ENCODE measurements at regions not wholly inside any gene's neighbourhood (a gene's known extent, or its start where the extent isn't known, plus 50 kb on each side); places are given as distances from the start of the nearest gene placed in this dataset.
"Not testable (repeated sequence)": the region's sequence is repeated elsewhere in the genome, so short reads cannot be mapped to it uniquely, and the experiment has no call there.

GRCh38 chr2:57432528-57432927, 614.1 kb upstream of the VRK2 start:
- no peak for DNase-seq (ENCODE audit: low read depth in 2 of 2)

DNA sequence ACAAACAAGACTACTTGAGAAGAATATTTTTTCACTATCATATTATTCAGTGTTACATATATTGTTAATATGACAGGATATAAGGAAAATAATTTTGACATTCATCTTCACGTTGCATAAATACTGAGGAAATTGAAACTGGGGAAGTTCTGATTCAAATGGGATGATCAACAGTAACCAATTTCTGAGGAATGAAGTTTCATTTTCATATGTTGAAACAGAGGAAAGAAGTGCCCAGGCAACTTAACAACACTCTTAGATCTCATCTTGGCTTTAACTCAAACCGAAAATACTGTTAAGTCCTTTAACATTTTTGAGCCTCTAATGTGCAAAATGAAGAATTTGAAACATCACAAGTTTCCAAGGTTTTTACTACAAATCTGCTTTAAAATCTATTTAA, 612.2 kb upstream of the VRK2 start:
- DNase-seq (ENCODE audit: low read depth in 2 of 2) = no peak

DNA sequence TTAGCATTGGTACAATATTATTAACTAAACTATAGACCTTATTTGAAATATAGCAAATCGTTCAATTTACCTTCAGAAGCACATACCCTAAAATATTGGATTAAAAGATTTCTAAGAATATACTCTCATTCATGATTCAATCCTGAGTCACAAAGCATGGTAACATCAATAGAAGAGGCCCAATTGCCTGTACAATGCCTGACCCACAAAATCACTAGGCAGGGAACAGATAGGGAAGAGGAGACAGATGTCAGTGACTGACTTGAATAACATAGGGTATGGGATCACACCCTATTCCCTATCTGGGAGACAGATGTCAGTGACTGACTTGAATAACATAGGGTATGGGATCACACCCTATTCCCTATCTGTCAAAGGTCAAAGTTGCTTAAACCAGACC, 611.6 kb upstream of the VRK2 start:
- no peak for DNase-seq (ENCODE audit: low read depth in 2 of 2)

GRCh38 chr2:57437077-57437476, 609.5 kb upstream of the VRK2 start:
- no peak for DNase-seq (ENCODE audit: low read depth in 2 of 2)

- no peak for DNase-seq (ENCODE audit: low read depth in 2 of 2)
Observed at GRCh38 chr2:57440437-57440836, 606.2 kb upstream of the VRK2 start.

GRCh38 chr2:57443086-57443485, 603.5 kb upstream of the VRK2 start:
- no peak for DNase-seq (ENCODE audit: low read depth in 2 of 2)

DNA sequence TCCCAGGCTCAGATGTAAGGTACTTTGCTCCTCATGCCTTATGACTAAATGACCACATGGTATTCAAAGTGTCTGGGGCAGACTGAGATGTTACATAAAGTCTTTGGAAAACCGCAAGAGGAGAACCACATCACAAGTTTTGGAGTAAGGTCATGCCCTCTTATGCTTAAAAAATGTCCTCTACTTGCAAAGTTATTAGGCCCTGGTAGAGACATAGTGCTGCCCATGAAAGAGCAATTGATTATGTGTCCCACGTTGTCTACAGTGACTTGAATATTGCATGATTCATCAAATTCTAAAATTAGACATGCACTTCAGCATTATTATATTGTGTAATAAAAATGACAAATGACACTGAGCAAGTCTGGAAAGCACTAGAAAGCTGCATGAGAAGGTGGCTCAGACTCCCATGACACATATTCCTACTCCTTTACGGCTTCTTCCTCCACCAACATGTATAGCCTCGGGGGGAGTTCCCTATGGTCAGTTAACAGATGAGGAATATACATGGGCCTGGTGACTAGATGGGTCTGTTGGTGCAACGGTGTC, 602.6 kb upstream of the VRK2 start:
- no peak for DNase-seq (ENCODE audit: low read depth in 2 of 2)

DNA sequence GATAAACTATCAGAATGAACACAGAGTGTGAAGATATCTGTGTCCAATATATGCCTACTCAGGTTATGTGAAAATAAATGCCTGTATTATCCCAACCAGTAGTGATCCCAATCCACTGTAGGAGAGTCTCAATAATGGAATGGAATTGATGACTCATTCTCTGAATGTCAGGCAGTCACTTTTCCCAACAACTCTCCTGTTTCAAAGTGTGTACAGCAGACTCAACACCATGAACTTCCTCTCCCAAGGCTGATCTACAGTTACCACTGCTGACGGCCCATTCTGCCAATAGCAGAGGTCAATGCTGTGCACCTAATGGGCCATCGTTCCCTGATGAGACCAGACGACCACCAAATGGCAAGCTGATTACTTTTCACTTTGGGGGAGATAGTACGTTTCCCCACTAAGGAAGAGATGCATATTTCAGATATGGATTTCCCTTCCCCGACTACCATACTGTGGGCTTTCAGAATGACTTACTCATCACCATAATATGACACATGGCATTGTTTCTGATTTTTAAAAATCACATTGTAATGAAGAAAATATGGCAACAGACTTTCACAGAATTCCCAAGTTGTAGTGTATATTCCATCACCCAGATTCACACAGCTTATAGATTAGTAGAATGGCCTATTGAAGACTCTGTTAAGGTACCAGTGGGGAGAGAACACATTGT, 601.7 kb upstream of the VRK2 start:
- DNase-seq (ENCODE audit: low read depth in 2 of 2) = no peak

- no peak for DNase-seq (ENCODE audit: low read depth in 2 of 2)
Observed at GRCh38 chr2:57448816-57449215, 597.8 kb upstream of the VRK2 start.

GRCh38 chr2:57450170-57450569, 596.4 kb upstream of the VRK2 start:
- DNase-seq (ENCODE audit: low read depth in 2 of 2) = no peak

DNA sequence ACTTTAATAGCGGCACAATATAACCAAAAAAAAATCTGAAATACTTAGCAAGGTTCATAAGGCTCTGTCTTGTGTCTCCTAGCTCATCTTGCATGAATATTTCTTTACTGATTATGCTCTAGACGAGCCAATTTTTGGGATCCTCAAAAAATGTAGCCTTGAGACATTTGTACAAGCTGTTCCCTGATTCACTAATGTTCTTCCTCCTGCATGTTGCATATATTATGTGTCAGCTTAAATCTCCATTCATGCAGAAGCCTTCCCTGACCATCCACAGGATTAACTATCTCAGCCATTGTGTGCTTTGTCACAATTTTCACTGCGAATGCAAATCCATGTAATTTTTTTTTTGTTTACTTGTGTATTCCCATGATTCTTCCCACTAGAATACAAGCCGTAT, 594.0 kb upstream of the VRK2 start:
- no peak for DNase-seq (ENCODE audit: low read depth in 2 of 2)

DNA sequence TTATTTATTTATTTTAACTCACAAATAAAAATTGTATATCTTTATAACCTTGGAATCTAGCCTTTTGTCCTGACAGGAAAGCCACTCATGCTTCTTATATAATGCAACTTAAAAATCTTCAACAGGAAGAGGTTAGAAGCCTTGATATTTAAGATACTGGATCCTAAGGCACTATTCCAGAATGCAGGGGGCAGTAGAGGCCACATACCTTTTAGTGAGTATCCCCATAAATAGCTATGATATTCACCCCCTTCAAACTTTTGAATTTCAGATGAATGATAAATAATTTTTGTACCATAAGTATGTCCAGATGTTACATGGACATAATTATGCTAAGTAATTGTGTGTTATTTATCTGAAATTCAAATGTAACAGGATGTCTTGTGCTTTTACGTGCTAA, 592.7 kb upstream of the VRK2 start:
- DNase-seq (ENCODE audit: low read depth in 2 of 2) = no peak

DNA sequence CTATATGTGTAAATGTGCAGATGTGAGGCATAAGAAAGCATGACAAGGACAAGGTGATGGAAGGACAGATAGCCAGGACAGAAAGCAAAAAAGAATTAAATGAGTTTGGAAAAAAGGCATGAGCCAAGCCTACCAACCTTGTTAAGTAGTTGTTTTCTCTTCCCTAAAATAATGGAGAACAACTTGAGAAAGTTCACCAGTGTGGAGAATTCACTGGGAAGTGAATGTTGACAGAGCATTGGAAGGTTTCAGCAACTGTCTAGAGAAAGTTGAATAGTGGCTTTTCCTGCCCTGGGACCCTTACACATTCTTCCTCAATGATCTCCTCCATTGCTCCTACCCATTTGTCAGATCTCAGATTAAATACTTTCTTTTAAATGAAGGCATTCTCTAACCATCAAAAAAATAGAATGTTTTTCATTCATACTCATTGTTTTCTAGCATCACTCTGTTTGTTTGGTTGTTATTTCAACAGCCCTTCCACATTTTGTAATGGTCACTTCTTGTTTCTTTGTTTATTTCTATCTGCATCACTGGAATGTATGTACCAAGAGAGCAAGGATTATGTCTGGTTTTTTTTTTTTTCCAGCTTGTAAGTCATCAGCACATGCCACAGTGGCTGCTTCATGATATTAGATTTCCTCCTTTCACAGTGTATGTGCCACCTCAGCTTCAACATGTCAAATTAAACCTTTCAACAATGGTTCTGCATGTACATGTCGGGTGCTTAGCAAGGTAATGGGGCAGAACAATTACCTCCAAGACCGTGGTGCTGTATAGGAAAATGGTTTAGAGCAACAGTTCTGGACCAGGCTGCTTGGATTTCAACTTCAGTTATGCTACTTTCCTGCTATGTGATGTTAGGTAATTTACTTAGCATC, 586.0 kb upstream of the VRK2 start:
- DNase-seq (ENCODE audit: low read depth in 2 of 2) = no peak

GRCh38 chr2:57461624-57462023, 585.0 kb upstream of the VRK2 start:
- no peak for DNase-seq (ENCODE audit: low read depth in 2 of 2)

DNA sequence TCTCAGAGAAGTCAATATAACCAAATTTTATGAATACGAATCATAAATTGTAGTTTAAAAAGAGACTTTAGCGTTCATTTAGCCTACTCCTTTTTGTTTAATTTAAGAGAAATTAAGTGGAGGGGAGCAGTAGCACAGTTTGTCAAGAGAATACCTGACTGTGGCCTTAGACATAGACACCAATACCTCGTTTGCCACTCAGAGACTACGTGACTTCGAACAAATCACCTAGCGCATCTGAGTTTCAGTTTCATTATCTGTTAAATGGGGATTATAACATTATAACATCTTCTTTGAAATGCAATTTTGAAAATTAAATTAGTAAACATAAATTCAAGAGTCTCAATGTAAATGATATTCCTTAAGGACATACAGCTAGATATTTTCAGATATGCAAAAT, 581.5 kb upstream of the VRK2 start:
- DNase-seq (ENCODE audit: low read depth in 2 of 2) = no peak

DNA sequence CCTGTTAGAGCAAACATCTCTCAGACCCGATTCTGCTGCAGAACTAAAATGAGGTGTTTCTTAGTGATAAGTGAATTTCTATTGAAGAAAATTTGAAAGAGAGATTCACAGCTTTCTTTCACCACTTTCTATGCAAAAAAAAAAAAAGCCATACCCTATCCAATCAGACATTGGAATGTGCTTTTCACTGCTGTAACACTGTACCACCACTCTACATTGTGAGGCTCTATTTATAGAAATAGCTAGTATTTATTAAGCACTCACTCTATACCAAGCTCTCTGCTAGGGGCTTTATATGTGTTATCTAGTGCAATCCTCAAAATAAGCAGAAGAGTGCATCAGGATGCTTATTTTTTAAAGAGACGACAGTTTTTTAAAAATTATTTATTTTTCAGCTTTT, 580.6 kb upstream of the VRK2 start:
- no peak for DNase-seq (ENCODE audit: low read depth in 2 of 2)

DNA sequence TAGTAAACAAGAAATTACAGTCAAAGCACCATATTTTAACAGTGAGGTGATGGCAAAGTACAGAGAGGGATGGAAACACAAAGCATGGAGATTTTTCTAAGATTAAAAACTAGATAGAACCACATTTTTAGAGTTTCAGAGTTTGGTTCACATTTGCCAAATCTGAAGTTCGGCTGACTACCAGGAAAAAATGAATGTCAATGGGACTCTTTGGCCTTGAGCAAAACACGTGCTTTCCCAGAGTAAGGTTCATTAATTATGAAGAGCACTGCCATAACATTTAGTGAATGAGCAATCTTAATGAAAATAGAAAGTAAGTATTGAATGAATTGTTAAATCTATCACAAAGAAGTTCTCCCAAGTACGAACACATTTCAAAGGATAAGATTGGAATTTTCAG, 571.2 kb upstream of the VRK2 start:
- DNase-seq (ENCODE audit: low read depth in 2 of 2) = no peak

DNA sequence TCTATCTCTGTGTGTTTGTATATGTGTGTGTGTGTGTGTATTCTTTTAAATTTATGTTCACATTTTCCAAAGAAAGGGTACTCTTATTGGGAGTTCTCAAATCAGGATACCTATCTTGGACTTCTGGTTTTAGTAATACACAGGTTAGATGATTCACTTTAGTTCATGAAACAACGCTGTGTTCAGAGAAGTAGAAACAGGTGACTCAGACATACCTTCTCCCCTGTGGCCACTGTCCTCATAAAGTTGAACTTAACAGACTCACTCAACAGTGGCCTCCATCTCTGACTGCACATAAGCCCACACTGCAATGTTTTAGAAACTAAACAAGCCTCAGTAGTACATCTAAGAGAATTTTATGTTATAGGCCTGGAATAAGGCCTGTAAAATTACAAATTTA, 566.6 kb upstream of the VRK2 start:
- no peak for DNase-seq (ENCODE audit: low read depth in 2 of 2)

GRCh38 chr2:57488061-57488460, 558.5 kb upstream of the VRK2 start:
- DNase-seq (ENCODE audit: low read depth in 2 of 2) = no peak

DNA sequence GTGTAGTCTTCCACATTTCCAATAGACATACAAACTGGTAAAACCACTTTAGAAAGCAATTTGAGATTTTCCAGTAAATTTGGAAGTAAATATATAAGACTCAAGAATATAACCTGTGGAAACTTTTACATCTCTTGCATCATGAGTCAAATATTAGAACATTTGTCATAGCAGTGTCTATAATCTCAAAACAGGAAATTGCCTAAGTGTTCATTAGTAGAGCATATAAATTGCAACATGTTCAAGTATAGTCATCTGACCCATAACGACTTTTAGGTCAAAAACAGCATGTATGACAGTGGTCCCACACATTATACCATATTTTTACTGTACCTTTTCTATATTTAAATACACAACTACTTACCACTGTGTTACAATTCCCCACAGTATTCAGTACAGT, 555.9 kb upstream of the VRK2 start:
- no peak for DNase-seq (ENCODE audit: low read depth in 2 of 2)

DNA sequence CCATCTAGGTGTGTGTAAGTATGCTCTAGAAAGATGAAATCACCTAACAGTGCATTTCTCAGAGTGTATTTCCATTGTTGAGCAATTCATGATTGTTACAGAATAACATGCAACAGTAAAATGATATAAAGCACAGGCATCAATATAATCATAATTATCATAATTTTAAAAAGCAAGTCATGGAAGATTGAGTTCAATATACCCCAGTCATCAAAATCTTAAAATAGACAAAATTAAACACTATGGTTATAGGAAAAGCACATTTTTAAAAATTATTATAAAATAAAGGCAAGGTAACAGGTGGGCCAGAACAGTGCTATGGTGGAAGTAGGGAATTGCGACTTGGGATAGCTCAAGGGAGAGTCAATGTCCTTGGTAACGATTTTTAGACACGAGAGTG, 555.4 kb upstream of the VRK2 start:
- no peak for DNase-seq (ENCODE audit: low read depth in 2 of 2)

GRCh38 chr2:57493966-57494365, 552.6 kb upstream of the VRK2 start:
- not testable (repeated sequence) for DNase-seq (ENCODE audit: low read depth in 2 of 2)

DNA sequence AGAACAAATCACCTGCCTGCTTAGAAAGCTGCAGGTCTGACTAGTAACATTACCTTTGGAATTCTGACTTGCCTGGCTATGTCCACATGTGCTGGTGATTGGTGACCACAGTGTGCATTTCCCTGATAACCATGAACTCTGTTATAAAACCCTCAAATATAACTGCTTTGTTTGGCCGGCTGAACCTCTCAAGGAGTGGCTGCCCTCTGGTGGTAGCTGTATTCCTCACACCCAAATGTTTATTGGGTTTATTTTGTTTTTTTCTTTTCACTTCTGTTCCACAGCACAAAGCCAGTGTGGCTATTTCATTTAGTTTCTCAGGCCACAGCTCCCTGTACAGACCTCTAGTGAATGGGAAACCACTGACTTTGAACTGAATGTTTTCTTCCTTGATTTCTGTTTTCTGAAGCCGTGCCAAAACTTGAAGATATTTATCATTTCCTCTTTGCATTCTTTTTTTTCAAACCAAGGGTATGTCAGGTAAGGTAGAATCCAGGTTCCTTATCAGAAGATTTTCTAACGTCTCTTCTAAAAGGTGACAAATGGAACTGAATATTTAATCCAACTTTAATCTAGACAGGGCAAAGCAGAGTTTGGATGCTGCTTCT, 549.0 kb upstream of the VRK2 start:
- DNase-seq (ENCODE audit: low read depth in 2 of 2) = no peak
